Epithelial cell of esophagus (primary cell): ENCODE measurements at regions not wholly inside any gene's neighbourhood (a gene's known extent, or its start where the extent isn't known, plus 50 kb on each side); places are given as distances from the start of the nearest gene placed in this dataset.

Experiments
- DNase-seq: peaks from one replicate; pipeline ENCODE4 v3.0.0; 2010; ENCODE audit warnings: low read depth
- H3K4me3 ChIP-seq: 2 replicates; pipeline ENCODE4 v1.5.1; 2011; ENCODE audit warnings: mild to moderate bottlenecking, low read length, control low read depth
- CTCF ChIP-seq: IDR thresholded peaks from 2 replicates; pipeline ENCODE4 v1.5.1; 2011; ENCODE audit warnings: low read depth, mild to moderate bottlenecking, low read length, control low read depth, inconsistent platforms; ENCODE audit not compliant: insufficient read depth; ENCODE audit errors: missing control alignments

- DNase-seq = peak; percentile 97
- peak overlapping the region; percentile 32 for H3K4me3 ChIP-seq
- TF ChIP-seq CTCF = no peak
These were observed 90.6 kb upstream of the TAF1B start for GRCh38 chr2:9752441-9753275.

GRCh38 chr2:9753276-9753600 lies 90.0 kb upstream of the TAF1B start:
- no peak overlapping the region for H3K4me3 ChIP-seq
- no peak for TF ChIP-seq CTCF
- DNase-seq = peak; percentile 99

- H3K4me3 ChIP-seq = no peak overlapping the region
- DNase-seq = peak; percentile 91
These were observed 89.4 kb upstream of the TAF1B start for GRCh38 chr2:9753665-9754531.

GRCh38 chr2:9754532-9754887 lies 88.8 kb upstream of the TAF1B start:
- TF ChIP-seq CTCF = no peak
- H3K4me3 ChIP-seq = no peak overlapping the region
- no peak for DNase-seq

More at GRCh38 chr2:9753665-9754531, 89.4 kb upstream of the TAF1B start:
- TF ChIP-seq CTCF = no peak

- no peak overlapping the region for H3K4me3 ChIP-seq
- no peak for DNase-seq
- no peak for TF ChIP-seq CTCF
These were observed 88.3 kb upstream of the TAF1B start for GRCh38 chr2:9755008-9755407.

GRCh38 chr2:9755638-9756037 lies 87.6 kb upstream of the TAF1B start:
- H3K4me3 ChIP-seq = no peak overlapping the region
- DNase-seq = no peak
- no peak for TF ChIP-seq CTCF
